ENCODE measurements at regions not wholly inside any gene's neighbourhood (a gene's known extent, or its start where the extent isn't known, plus 50 kb on each side); places are given as distances from the start of the nearest gene placed in this dataset.

DNA sequence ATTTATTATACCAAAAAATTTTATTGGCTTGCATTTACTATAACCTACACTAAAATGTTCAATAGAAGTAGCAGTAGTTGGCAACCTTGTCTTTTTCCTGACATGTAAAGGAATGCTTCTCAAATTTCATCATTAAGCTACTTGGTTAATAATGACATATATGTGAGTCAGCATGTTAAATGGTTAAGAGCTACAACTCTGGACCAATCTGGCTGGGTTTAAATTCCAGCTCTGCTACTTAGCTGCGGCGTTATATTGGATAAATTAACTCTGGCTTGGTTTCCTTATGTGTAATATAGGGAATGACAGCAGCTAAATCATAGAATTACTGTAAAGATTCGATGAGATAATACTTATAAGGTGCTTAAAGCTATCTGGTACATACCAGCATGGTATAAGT lies 53.7 kb upstream of the OTOGL start:
- no peaks in the 10 kb centered on the region for H3K36me3 ChIP-seq (ENCODE audit: insufficient read depth in 1 of 2, low read depth in 1 of 2)
- H3K27me3 ChIP-seq (ENCODE audit: insufficient read depth in 3 of 3, low read length in 2 of 3) = no peaks in the 10 kb centered on the region
- no peak overlapping the region for H3K4me3 ChIP-seq
- H3K4me1 ChIP-seq = no peaks in the 10 kb centered on the region
- H3K27ac ChIP-seq = no peak overlapping the region
- TF ChIP-seq, protein P1, sequence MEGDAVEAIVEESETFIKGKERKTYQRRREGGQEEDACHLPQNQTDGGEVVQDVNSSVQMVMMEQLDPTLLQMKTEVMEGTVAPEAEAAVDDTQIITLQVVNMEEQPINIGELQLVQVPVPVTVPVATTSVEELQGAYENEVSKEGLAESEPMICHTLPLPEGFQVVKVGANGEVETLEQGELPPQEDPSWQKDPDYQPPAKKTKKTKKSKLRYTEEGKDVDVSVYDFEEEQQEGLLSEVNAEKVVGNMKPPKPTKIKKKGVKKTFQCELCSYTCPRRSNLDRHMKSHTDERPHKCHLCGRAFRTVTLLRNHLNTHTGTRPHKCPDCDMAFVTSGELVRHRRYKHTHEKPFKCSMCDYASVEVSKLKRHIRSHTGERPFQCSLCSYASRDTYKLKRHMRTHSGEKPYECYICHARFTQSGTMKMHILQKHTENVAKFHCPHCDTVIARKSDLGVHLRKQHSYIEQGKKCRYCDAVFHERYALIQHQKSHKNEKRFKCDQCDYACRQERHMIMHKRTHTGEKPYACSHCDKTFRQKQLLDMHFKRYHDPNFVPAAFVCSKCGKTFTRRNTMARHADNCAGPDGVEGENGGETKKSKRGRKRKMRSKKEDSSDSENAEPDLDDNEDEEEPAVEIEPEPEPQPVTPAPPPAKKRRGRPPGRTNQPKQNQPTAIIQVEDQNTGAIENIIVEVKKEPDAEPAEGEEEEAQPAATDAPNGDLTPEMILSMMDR (IDR thresholded peaks at IDR 0.05) = no peak
- 68 to 78% (median 70%) methylated on average over 3 of the region's 3 CpGs for WGBS, 3 donors
- H3K9me3 ChIP-seq = no peaks in the 10 kb centered on the region
- no peak for DNase-seq
- intact Hi-C loops (cut with DNase I) = loop anchor here in 1 of 2 donors (10.0 kb wide), 1 partner anchor 101 kb away; no protein-coding TSS in a partner anchor
- no peak for ATAC-seq

- H3K27ac ChIP-seq = no peak overlapping the region
- intact Hi-C loops (cut with DNase I) = loop anchor here in 1 of 2 donors (10.0 kb wide), 1 partner anchor 100 kb away; no protein-coding TSS in a partner anchor
- no peak for ATAC-seq
- no peak overlapping the region for H3K4me3 ChIP-seq
- TF ChIP-seq, protein P1 (IDR thresholded peaks at IDR 0.05) = no peak
- H3K36me3 ChIP-seq (ENCODE audit: insufficient read depth in 1 of 2, low read depth in 1 of 2) = no peaks in the 10 kb centered on the region
- no peaks in the 10 kb centered on the region for H3K4me1 ChIP-seq
- H3K9me3 ChIP-seq = no peaks in the 10 kb centered on the region
- DNase-seq = no peak
- WGBS, 3 donors = 81 to 91% (median 83%) methylated on average over 1 of the region's 1 CpG
- no peaks in the 10 kb centered on the region for H3K27me3 ChIP-seq (ENCODE audit: insufficient read depth in 3 of 3, low read length in 2 of 3)
Observed at GRCh38 chr12:80044694-80045046, 54.7 kb upstream of the OTOGL start.

DNA sequence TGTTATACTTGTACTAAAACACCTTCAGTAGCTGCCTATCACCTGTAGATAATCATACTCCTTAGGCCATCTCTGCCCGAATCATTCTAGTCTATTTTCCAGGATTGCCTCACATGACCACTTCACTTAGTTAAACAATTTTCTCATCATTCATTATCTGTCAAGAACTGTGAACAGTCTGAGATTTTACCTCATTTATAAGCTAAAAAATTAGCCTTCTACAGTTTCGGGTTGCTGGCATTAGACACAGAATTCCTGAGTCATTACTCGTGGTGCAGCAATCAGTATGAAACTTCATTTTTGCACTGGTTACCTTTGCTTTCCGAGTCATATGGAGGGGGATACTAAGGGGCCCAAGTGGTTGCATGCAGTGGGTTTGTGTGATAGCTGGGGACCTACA lies 57.6 kb upstream of the OTOGL start:
- no peaks in the 10 kb centered on the region for H3K36me3 ChIP-seq (ENCODE audit: insufficient read depth in 1 of 2, low read depth in 1 of 2)
- DNase-seq (no peak), ATAC-seq (no peak)
- TF ChIP-seq, protein P1 (IDR thresholded peaks at IDR 0.05) = no peak
- H3K27me3 ChIP-seq (ENCODE audit: insufficient read depth in 3 of 3, low read length in 2 of 3) = no peaks in the 10 kb centered on the region
- 50 to 57% (median 52%) methylated on average over 4 of the region's 4 CpGs for WGBS, 3 donors
- H3K4me3 ChIP-seq = no peak overlapping the region
- H3K9me3 ChIP-seq = no peaks in the 10 kb centered on the region
- intact Hi-C loops (cut with DNase I) = loop anchor here in 1 of 2 donors (10.0 kb wide), 1 partner anchor 97 kb away; no protein-coding TSS in a partner anchor
- H3K4me1 ChIP-seq = no peaks in the 10 kb centered on the region
- H3K27ac ChIP-seq = no peak overlapping the region

DNA sequence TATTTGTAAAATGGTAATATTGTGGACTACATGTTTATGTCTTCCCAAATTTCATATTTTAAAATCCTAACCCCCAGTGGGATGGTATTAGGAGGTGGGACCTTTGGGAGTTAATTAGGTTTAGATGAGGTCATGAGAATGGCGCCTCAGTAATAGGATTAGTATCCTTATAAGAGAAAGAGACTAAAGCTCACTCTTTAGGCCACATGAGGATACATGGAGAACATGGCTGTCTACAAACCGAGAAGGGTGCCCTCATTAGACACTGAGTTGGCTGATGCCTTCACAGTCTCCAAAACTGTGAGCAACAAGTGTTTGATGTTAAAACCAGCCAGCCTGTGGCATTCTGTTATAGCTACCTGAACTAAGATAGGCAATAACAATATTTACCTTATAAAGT lies 58.3 kb upstream of the OTOGL start:
- intact Hi-C loops (cut with DNase I) = loop anchor here in 1 of 2 donors (10.0 kb wide), 1 partner anchor 96 kb away; no protein-coding TSS in a partner anchor

More for the DNA sequence above, 58.3 kb upstream of the OTOGL start:
- Histone ChIP-seq H3K9me3 (no peaks in the 10 kb centered on the region), H3K36me3 (ENCODE audit: insufficient read depth in 1 of 2, low read depth in 1 of 2) (no peaks in the 10 kb centered on the region), H3K4me3 (no peak overlapping the region), H3K4me1 (no peaks in the 10 kb centered on the region), H3K27ac (no peak overlapping the region), H3K27me3 (ENCODE audit: insufficient read depth in 3 of 3, low read length in 2 of 3) (no peaks in the 10 kb centered on the region)
- no peak for ATAC-seq
- TF ChIP-seq, protein P1 (IDR thresholded peaks at IDR 0.05) = no peak
- WGBS, 3 donors = 83 to 91% (median 89%) methylated on average over 2 of the region's 2 CpGs
- DNase-seq = no peak

Measured in psoas muscle (tissue), 7 donors.